HEK293 (cell line): ENCODE measurements at regions not wholly inside any gene's neighbourhood (a gene's known extent, or its start where the extent isn't known, plus 50 kb on each side); places are given as distances from the start of the nearest gene placed in this dataset.

Experiments used
- SETDB1 ChIP-seq: IDR thresholded peaks from one replicate; pipeline ENCODE4 v1.6.1; 2017; ENCODE audit warnings: mild to moderate bottlenecking, low read length, moderate library complexity, mixed read lengths; ENCODE audit not compliant: insufficient read length
- ZBTB7A ChIP-seq: fragments of 450-650 bp; formaldehyde crosslinking; IDR thresholded peaks from 2 replicates; pipeline ENCODE4 v1.5.1; 2016; ENCODE audit warnings: low read depth, missing biosample characterization, missing genetic modification characterization
- ZNF10 ChIP-seq: fragments of 450-650 bp; formaldehyde crosslinking; IDR thresholded peaks from 2 replicates; pipeline ENCODE4 v1.5.1; 2017; ENCODE audit warnings: missing biosample characterization, missing genetic modification characterization
- ZNF184 ChIP-seq: fragments of 450-650 bp; IDR thresholded peaks from 2 replicates; pipeline ENCODE4 v1.5.1; 2018; ENCODE audit warnings: missing biosample characterization, mild to moderate bottlenecking, missing genetic modification characterization
- ZNF366 ChIP-seq: fragments of 450-650 bp; formaldehyde crosslinking; conservative IDR thresholded peaks from 2 replicates; pipeline ENCODE4 v1.5.1; 2016; ENCODE audit warnings: missing biosample characterization, missing genetic modification characterization
- ZNF510 ChIP-seq: fragments of 450-650 bp; formaldehyde crosslinking; IDR thresholded peaks from 2 replicates; pipeline ENCODE4 v1.5.1; 2018; ENCODE audit warnings: mild to moderate bottlenecking, missing genetic modification characterization, missing biosample characterization; ENCODE audit not compliant: insufficient replicate concordance
- ZNF558 ChIP-seq: fragments of 450-650 bp; formaldehyde crosslinking; IDR thresholded peaks from 2 replicates; pipeline ENCODE4 v1.5.1; 2016; ENCODE audit warnings: missing biosample characterization, missing genetic modification characterization
- ZNF843 ChIP-seq: fragments of 450-650 bp; formaldehyde crosslinking; IDR thresholded peaks from 2 replicates; pipeline ENCODE4 v1.5.1; 2016; ENCODE audit warnings: missing biosample characterization, missing genetic modification characterization
- ZXDB ChIP-seq: fragments of 450-650 bp; formaldehyde crosslinking; IDR thresholded peaks from 2 replicates; pipeline ENCODE4 v1.5.1; 2016; ENCODE audit warnings: missing biosample characterization, missing genetic modification characterization
- TF ChIP-seq, protein P1 (sequence below): fragments of 450-650 bp; formaldehyde crosslinking; IDR thresholded peaks from 2 replicates; pipeline ENCODE4 v1.5.1; 2016; ENCODE audit warnings: missing biosample characterization, missing genetic modification characterization
- TF ChIP-seq, protein P2 (sequence below): fragments of 450-650 bp; formaldehyde crosslinking; IDR thresholded peaks from 2 replicates; pipeline ENCODE4 v1.5.1; 2016; ENCODE audit warnings: missing biosample characterization, missing genetic modification characterization
- TF ChIP-seq, protein P3 (sequence below): fragments of 450-650 bp; formaldehyde crosslinking; IDR thresholded peaks from 2 replicates; pipeline ENCODE4 v1.5.1; 2016; ENCODE audit warnings: missing biosample characterization, missing genetic modification characterization

DNA sequence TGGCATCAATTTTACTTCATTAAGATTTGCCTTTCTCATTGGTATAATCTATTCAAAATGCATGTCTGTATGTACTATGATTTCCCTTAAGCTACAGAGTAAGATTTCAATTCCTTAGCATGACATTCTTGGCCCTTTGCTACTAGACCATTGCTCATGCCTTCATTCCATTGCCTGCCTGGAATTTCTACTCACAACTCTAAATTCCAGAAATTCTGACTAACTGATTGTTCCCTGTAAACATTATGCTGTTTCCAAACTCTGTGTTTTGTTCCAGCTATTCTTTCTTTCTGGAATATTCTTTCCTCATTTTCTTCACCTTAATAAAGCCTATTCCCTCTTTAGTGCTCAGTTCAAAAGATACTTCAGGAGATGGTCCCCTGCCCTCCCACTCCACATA, 568.8 kb upstream of the SEMA6A start:
- TF ChIP-seq, protein P1, sequence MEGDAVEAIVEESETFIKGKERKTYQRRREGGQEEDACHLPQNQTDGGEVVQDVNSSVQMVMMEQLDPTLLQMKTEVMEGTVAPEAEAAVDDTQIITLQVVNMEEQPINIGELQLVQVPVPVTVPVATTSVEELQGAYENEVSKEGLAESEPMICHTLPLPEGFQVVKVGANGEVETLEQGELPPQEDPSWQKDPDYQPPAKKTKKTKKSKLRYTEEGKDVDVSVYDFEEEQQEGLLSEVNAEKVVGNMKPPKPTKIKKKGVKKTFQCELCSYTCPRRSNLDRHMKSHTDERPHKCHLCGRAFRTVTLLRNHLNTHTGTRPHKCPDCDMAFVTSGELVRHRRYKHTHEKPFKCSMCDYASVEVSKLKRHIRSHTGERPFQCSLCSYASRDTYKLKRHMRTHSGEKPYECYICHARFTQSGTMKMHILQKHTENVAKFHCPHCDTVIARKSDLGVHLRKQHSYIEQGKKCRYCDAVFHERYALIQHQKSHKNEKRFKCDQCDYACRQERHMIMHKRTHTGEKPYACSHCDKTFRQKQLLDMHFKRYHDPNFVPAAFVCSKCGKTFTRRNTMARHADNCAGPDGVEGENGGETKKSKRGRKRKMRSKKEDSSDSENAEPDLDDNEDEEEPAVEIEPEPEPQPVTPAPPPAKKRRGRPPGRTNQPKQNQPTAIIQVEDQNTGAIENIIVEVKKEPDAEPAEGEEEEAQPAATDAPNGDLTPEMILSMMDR (tag by site-specific recombination): no peak
- TF ChIP-seq ZNF10 (no peak), ZXDB (tag by site-specific recombination) (no peak), ZBTB7A (tag by site-specific recombination) (no peak), ZNF184 (tag by site-specific recombination) (no peak), ZNF510 (tag by site-specific recombination) (no peak), ZNF843 (tag by site-specific recombination) (no peak), SETDB1 (no peak), ZNF366 (no peak), ZNF558 (tag by site-specific recombination) (no peak)
- TF ChIP-seq, protein P2, sequence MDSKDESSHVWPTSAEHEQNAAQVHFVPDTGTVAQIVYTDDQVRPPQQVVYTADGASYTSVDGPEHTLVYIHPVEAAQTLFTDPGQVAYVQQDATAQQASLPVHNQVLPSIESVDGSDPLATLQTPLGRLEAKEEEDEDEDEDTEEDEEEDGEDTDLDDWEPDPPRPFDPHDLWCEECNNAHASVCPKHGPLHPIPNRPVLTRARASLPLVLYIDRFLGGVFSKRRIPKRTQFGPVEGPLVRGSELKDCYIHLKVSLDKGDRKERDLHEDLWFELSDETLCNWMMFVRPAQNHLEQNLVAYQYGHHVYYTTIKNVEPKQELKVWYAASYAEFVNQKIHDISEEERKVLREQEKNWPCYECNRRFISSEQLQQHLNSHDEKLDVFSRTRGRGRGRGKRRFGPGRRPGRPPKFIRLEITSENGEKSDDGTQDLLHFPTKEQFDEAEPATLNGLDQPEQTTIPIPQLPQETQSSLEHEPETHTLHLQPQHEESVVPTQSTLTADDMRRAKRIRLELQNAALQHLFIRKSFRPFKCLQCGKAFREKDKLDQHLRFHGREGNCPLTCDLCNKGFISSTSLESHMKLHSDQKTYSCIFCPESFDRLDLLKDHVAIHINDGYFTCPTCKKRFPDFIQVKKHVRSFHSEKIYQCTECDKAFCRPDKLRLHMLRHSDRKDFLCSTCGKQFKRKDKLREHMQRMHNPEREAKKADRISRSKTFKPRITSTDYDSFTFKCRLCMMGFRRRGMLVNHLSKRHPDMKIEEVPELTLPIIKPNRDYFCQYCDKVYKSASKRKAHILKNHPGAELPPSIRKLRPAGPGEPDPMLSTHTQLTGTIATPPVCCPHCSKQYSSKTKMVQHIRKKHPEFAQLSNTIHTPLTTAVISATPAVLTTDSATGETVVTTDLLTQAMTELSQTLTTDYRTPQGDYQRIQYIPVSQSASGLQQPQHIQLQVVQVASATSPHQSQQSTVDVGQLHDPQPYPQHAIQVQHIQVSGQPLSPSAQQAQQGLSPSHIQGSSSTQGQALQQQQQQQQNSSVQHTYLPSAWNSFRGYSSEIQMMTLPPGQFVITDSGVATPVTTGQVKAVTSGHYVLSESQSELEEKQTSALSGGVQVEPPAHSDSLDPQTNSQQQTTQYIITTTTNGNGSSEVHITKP (tag by site-specific recombination): no peak
- TF ChIP-seq, protein P3, sequence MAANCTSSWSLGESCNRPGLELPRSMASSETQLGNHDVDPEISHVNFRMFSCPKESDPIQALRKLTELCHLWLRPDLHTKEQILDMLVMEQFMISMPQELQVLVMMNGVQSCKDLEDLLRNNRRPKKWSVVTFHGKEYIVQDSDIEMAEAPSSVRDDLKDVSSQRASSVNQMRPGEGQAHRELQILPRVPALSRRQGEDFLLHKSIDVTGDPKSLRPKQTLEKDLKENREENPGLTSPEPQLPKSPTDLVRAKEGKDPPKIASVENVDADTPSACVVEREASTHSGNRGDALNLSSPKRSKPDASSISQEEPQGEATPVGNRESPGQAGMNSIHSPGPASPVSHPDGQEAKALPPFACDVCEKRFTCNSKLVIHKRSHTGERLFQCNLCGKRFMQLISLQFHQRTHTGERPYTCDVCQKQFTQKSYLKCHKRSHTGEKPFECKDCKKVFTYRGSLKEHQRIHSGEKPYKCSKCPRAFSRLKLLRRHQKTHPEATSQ: no peak
